Left renal cortex interstitium (tissue), 4 donors: ENCODE measurements at regions not wholly inside any gene's neighbourhood (a gene's known extent, or its start where the extent isn't known, plus 50 kb on each side); places are given as distances from the start of the nearest gene placed in this dataset.
"Not testable (repeated sequence)": the region's sequence is repeated elsewhere in the genome, so short reads cannot be mapped to it uniquely, and the experiment has no call there.

Source experiments
- DNase-seq, 4 donors: peaks; one replicate each; pipeline ENCODE4 v3.0.0-alpha.2; 2013; ENCODE audit warnings: low read depth in 4 of 4, low spot score in 2 of 4, missing footprints in 1 of 4

GRCh38 chr16:59848296-59848695 is 1114.2 kb upstream of the GOT2 start:
- DNase-seq = no peak

GRCh38 chr16:59840169-59840568 is 1106.1 kb upstream of the GOT2 start:
- DNase-seq = no peak

- DNase-seq = no peak
Observed at GRCh38 chr16:59826767-59827166, 1092.7 kb upstream of the GOT2 start.

- DNase-seq = not testable (repeated sequence)
Observed at GRCh38 chr16:59809488-59809887, 1075.4 kb upstream of the GOT2 start.

- no peak for DNase-seq
Observed at GRCh38 chr16:59783191-59783590, 1049.1 kb upstream of the GOT2 start.

- no peak for DNase-seq
Observed at GRCh38 chr16:59773330-59773729, 1039.2 kb upstream of the GOT2 start.

- DNase-seq = no peak
Observed at GRCh38 chr16:59759296-59759695, 1025.2 kb upstream of the GOT2 start.

- no peak for DNase-seq
Observed at GRCh38 chr16:59758848-59759247, 1024.7 kb upstream of the GOT2 start.

- no peak for DNase-seq
Observed at GRCh38 chr16:59754854-59755253, 1020.7 kb upstream of the GOT2 start.

- DNase-seq = no peak
Observed at GRCh38 chr16:59749662-59750336, 1015.7 kb upstream of the GOT2 start.

- no peak for DNase-seq
Observed at GRCh38 chr16:59748531-59748930, 1014.4 kb upstream of the GOT2 start.

- DNase-seq = no peak
Observed at GRCh38 chr16:59743504-59743903, 1009.4 kb upstream of the GOT2 start.

GRCh38 chr16:59740858-59741257 is 1006.7 kb upstream of the GOT2 start:
- no peak for DNase-seq

- no peak for DNase-seq
Observed at GRCh38 chr16:59737274-59737673, 1003.2 kb upstream of the GOT2 start.

- no peak for DNase-seq
Observed at GRCh38 chr16:59733321-59733720, 999.2 kb upstream of the GOT2 start.

GRCh38 chr16:59729613-59730012 is 995.5 kb upstream of the GOT2 start:
- no peak for DNase-seq

GRCh38 chr16:59719121-59719520 is 985.0 kb upstream of the GOT2 start:
- no peak for DNase-seq

- DNase-seq = no peak
Observed at GRCh38 chr16:59707436-59708226, 973.5 kb upstream of the GOT2 start.

GRCh38 chr16:59701963-59702930 is 968.1 kb upstream of the GOT2 start:
- DNase-seq = no peak

GRCh38 chr16:59699786-59700185 is 965.7 kb upstream of the GOT2 start:
- no peak for DNase-seq
